Fibroblast of mammary gland (primary cell): ENCODE measurements at regions not wholly inside any gene's neighbourhood (a gene's known extent, or its start where the extent isn't known, plus 50 kb on each side); places are given as distances from the start of the nearest gene placed in this dataset.

Experiments
- DNase-seq: peaks from one replicate; pipeline ENCODE4 v3.0.0-alpha.2; 2010; ENCODE audit warnings: low read depth
- H3K4me3 ChIP-seq: 2 replicates; pipeline ENCODE4 v1.5.1; 2011; ENCODE audit warnings: low read depth, mild to moderate bottlenecking, low read length, moderate library complexity; ENCODE audit not compliant: control insufficient read depth
- CTCF ChIP-seq: conservative IDR thresholded peaks from 2 replicates; pipeline ENCODE4 v1.5.1; 2011; ENCODE audit warnings: low read depth, low read length, inconsistent platforms; ENCODE audit not compliant: control insufficient read depth, insufficient read depth

DNA sequence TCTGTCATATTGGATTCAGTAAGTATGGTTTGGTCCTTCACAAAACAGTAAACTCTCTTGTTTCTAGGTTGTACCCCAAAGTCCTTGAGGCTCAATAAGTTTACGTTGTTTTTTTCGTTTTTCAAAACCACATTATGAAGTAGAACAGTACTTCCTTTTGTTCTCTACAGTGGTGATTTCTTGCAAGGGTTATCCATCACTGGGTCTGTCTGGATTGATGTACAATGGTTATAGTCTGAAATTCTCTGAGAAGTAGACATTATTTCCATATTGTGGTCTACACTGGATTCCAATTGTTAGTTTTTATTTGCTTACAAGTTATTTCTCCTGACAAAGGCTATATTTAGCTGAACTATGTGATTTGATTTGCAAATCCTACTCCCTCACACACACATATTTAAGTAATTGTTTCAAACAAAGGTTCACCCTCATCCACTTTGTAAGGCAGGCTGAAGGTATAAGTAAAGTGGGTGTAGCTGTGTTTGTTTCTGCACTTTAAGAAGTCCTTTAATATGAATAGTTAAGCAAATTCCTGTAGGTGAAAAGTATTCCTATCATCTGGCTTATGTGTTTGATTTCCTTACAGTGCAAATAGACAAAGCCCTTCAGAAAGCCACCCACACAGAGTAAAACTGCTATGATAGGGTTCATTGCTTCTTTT lies 64.2 kb upstream of the MME start:
- TF ChIP-seq CTCF: no peak
- no peak overlapping the region for H3K4me3 ChIP-seq
- DNase-seq: no peak

- H3K4me3 ChIP-seq: no peak overlapping the region
- DNase-seq: no peak
- no peak for TF ChIP-seq CTCF
These were observed 65.2 kb upstream of the MME start for GRCh38 chr3:155014953-155015352.

DNA sequence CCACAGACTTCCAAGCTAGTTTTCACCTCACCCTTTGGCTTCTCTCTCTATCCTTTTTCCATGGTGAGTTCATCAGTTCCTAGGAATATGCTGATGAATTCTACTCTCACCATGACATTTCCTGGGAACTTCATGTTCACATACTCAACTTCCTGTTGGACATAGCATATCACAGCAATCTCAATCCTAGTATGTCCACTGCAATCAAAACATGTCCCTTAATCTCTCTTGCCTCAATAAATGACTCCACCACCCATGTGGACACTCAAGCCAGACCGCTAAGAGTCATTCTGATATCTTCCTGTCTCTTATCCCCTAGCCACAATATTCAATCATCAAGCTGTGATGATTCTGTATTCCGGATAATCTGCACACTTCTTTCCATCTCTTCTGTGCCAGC lies 66.7 kb upstream of the MME start:
- no peak overlapping the region for H3K4me3 ChIP-seq
- no peak for TF ChIP-seq CTCF
- DNase-seq: no peak

- DNase-seq: no peak
- no peak for TF ChIP-seq CTCF
- no peak overlapping the region for H3K4me3 ChIP-seq
These were observed 67.5 kb upstream of the MME start for GRCh38 chr3:155012584-155012983.

- H3K4me3 ChIP-seq: no peak overlapping the region
- no peak for TF ChIP-seq CTCF
- no peak for DNase-seq
These were observed 69.7 kb upstream of the MME start for GRCh38 chr3:155010416-155010815.

GRCh38 chr3:155009217-155009616 lies 70.9 kb upstream of the MME start:
- no peak for DNase-seq
- no peak overlapping the region for H3K4me3 ChIP-seq
- no peak for TF ChIP-seq CTCF

GRCh38 chr3:155007729-155008128 lies 72.4 kb upstream of the MME start:
- H3K4me3 ChIP-seq: no peak overlapping the region
- DNase-seq: no peak
- no peak for TF ChIP-seq CTCF
